D721Med (cell line): ENCODE measurements at regions not wholly inside any gene's neighbourhood (a gene's known extent, or its start where the extent isn't known, plus 50 kb on each side); places are given as distances from the start of the nearest gene placed in this dataset.

Source experiments
- DNase-seq: peaks from one replicate; pipeline ENCODE4 v3.0.0; 2011; ENCODE audit warnings: low spot score; ENCODE audit not compliant: insufficient read length
- FAIRE-seq: peaks from 2 replicates; lab custom pipeline; 2011; peaks lifted over from hg19 to GRCh38; lab: Jason Lieb, UNC
- CTCF ChIP-seq: IDR thresholded peaks from 2 replicates; pipeline ENCODE4 v1.5.1; 2012; ENCODE audit warnings: mild to moderate bottlenecking, control low read depth; ENCODE audit not compliant: insufficient read depth; ENCODE audit errors: missing control alignments

DNA sequence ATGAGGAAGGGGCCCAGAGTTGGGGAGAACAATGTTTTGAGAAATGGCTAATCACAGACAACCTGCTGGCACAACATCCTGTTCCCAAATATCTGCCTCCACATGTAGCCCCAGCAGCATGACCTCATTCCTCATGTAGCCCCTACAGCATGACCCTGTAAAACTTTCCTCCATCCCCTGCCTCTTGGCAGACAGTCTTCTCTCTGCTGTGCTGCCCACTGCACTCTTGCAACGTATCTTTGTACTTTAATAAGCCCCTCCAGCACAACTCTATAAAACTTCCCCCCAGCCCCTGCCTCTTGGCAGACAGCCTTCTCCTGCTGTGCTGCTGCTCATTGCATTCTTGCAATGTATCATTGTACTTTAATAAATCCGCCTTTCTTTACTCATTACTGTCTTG is 278.8 kb downstream of the HDGFL1 start:
- DNase-seq, result no peak
- FAIRE-seq, result no peak
- TF ChIP-seq CTCF, result no peak

GRCh38 chr6:22849921-22850320 is 280.6 kb downstream of the HDGFL1 start:
- FAIRE-seq (no peak), DNase-seq (no peak)
- TF ChIP-seq CTCF, result no peak

DNA sequence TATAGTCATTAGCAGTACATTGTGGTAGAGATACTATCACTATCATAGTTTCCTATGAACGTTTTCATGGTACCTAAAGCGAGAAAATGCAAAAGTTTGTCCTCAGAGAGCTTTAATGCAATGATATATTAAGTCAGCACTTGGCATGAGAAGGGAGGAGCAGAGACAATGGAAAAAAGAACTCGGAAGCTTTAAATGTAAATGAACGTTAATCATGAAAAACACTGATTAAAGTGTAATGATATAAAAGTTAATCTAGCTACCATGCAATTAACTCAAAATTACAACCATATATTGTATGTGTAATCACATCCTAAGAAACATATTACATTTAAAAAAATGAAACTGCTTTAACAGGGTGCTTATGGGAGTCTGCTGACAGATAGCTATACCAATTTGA is 282.7 kb downstream of the HDGFL1 start:
- FAIRE-seq, result no peak
- no peak for TF ChIP-seq CTCF
- no peak for DNase-seq

GRCh38 chr6:22873513-22874136 is 304.3 kb downstream of the HDGFL1 start:
- FAIRE-seq (no peak), DNase-seq (no peak)
- TF ChIP-seq CTCF, result no peak

- TF ChIP-seq CTCF, result no peak
- FAIRE-seq (no peak), DNase-seq (no peak)
Measured at GRCh38 chr6:22875845-22876244, 306.5 kb downstream of the HDGFL1 start.

GRCh38 chr6:22878324-22878701 is 308.9 kb downstream of the HDGFL1 start:
- DNase-seq (no peak), FAIRE-seq (no peak)
- no peak for TF ChIP-seq CTCF

DNA sequence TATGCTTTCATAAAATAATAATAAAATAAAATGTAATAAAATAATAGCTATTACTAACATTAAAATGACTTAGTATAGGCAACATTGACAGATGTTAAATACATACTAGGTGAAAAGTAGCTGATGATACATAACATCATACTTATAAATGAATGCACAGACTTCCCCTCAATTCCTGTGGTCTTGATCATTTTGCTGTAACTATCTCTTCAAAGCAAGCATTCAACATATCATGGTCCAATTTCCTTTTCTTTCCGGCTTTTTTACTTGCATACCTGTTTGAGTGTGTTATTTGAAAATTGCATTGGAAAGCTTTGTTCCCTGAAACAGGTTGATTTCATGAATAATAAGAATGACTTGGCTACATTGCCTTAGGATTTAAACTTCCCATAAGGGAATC is 309.3 kb downstream of the HDGFL1 start:
- DNase-seq, result no peak
- no peak for TF ChIP-seq CTCF
- no peak for FAIRE-seq
